ENCODE measurements at regions not wholly inside any gene's neighbourhood (a gene's known extent, or its start where the extent isn't known, plus 50 kb on each side); places are given as distances from the start of the nearest gene placed in this dataset.
A peak's percentile ranks its signal among the peaks of the same experiment; 100 is the strongest.

GRCh38 chr18:30192216-30192615, 850.3 kb downstream of the DSC3 start:
- no peak overlapping the region for H4K5ac ChIP-seq (ENCODE audit: insufficient read length, low read depth, low read length)
- ChIA-PET CTCF (ENCODE audit: partially characterized antibody) (interaction anchor here (0.8 to 1.4 kb wide), 7 partner anchors 11 to 314 kb away, joined by 3 to 4 read pairs (median 3); no protein-coding TSS in a partner anchor), POLR2A (ENCODE audit: partially characterized antibody) (no interaction called here)
- WGBS, 2 experiments (ENCODE audit: extremely low coverage in 1 of 2, insufficient coverage in 1 of 2, insufficient read length in 1 of 2, insufficient replicate concordance in 2 of 2, low coverage in 1 of 2, low lambda C conversion rate in 2 of 2, missing lambda C conversion rate in 1 of 2): 85% methylated on average over 3 of the region's 3 CpGs; no CpG with 5 or more reads in 1 of the 2 experiments
- no peaks in the 10 kb centered on the region for H3K79me1 ChIP-seq (ENCODE audit: low read depth, low read length)
- no peak for DNase-seq (ENCODE audit: low read depth in 1 of 2, low spot score in 2 of 2)
- H2BK15ac ChIP-seq (ENCODE audit: low read length): no peak overlapping the region
- 0 out of 4 replicates have a peak, but pooled peaks cover 0 to 3% of the 10 kb centered on the region in 2 experiments for H3K9me3 ChIP-seq (ENCODE audit: insufficient read depth in 2 of 2, low read depth in 1 of 2, low read length in 1 of 2)
- H3K27me3 ChIP-seq (replicated peaks in 1 of 4; ENCODE audit: control insufficient read depth in 3 of 4, extremely low read depth in 1 of 4, insufficient read depth in 3 of 4, low read length in 3 of 4): no peaks in the 10 kb centered on the region
- no peak overlapping the region for H2BK12ac ChIP-seq (ENCODE audit: low read depth, low read length)
- H2BK120ac ChIP-seq (replicated peaks; ENCODE audit: low read depth, low read length): no peak overlapping the region
- FAIRE-seq: no peak
- H2BK5ac ChIP-seq (ENCODE audit: low read depth, low read length): no peak overlapping the region
- H3K18ac ChIP-seq (ENCODE audit: extremely low read depth, low read length): no peak overlapping the region
- no peaks in the 10 kb centered on the region for H3K4me1 ChIP-seq (replicated peaks in 1 of 4; ENCODE audit: control insufficient read depth in 3 of 4, insufficient read depth in 4 of 4, low read length in 3 of 4)
- H3K4me2 ChIP-seq (ENCODE audit: insufficient read depth in 1 of 2, low read depth in 2 of 2, low read length in 2 of 2): no peak overlapping the region
- no peak overlapping the region for H2AFZ ChIP-seq (ENCODE audit: low read length)
- no peaks in the 10 kb centered on the region for H3K23me2 ChIP-seq (ENCODE audit: low read depth, low read length)
- peak; percentile 27 to 70 (median 59); a peak in 2 of 4 replicates for TF ChIP-seq CTCF (IDR thresholded peaks at IDR 0.05; ENCODE audit: control extremely low read depth in 1 of 3, insufficient read depth in 1 of 3, low read depth in 1 of 3, low read length in 3 of 3)
- no peak for TF ChIP-seq RXRA (IDR thresholded peaks at IDR 0.05; ENCODE audit: insufficient read depth, low read depth, low read length)
- no peak for TF ChIP-seq HDAC2 (IDR thresholded peaks at IDR 0.05; ENCODE audit: borderline replicate concordance in 1 of 2, low read depth in 2 of 2, low read length in 2 of 2)
- no peak for TF ChIP-seq SP1 (IDR thresholded peaks at IDR 0.05; ENCODE audit: low read depth, low read length)
- peak; percentile 36 to 47; a peak in 3 of 4 replicates for TF ChIP-seq RAD21 (IDR thresholded peaks at IDR 0.05 in 1 of 2, conservative IDR thresholded peaks at IDR 0.05 in 1 of 2; ENCODE audit: low read depth in 2 of 2, low read length in 2 of 2)
- no peak for TF ChIP-seq MAFK (IDR thresholded peaks at IDR 0.05; ENCODE audit: low read depth, low read length)
- TF ChIP-seq KDM1A (IDR thresholded peaks at IDR 0.05; ENCODE audit: borderline replicate concordance, low read length): no peak
- no peak for TF ChIP-seq POU5F1 (IDR thresholded peaks at IDR 0.05; ENCODE audit: low read depth, low read length)
- no peak for TF ChIP-seq ZNF274 (IDR thresholded peaks at IDR 0.05; ENCODE audit: borderline replicate concordance, extremely low read depth, low read length)
- no peak overlapping the region for H3K23ac ChIP-seq (ENCODE audit: insufficient read length)
- no peaks in the 10 kb centered on the region for H4K20me1 ChIP-seq (replicated peaks in 1 of 2; ENCODE audit: control insufficient read depth in 1 of 2, insufficient read depth in 2 of 2, low read length in 2 of 2)
- H4K8ac ChIP-seq (ENCODE audit: extremely low read depth, insufficient read depth, low read length): no peak overlapping the region
- H3K9ac ChIP-seq (replicated peaks in 1 of 4; ENCODE audit: extremely low read depth in 1 of 4, low read depth in 3 of 4, low read length in 3 of 4): no peak overlapping the region
- no peak overlapping the region for H3K56ac ChIP-seq (replicated peaks; ENCODE audit: insufficient read length, low read depth, low read length)
- no peak overlapping the region for H3K4ac ChIP-seq (replicated peaks; ENCODE audit: insufficient read length, low read depth, low read length)
- no peak overlapping the region for H2BK20ac ChIP-seq (ENCODE audit: low read length)
- no peak overlapping the region for H3K4me3 ChIP-seq (ENCODE audit: extremely low read depth in 1 of 4, insufficient read depth in 2 of 4, low read depth in 3 of 4, low read length in 4 of 4)
- H3K14ac ChIP-seq (ENCODE audit: insufficient read length): no peak overlapping the region
- H3K36me3 ChIP-seq (ENCODE audit: control insufficient read depth in 2 of 4, insufficient read depth in 4 of 4, low read length in 3 of 4): no peaks in the 10 kb centered on the region
- H3K27ac ChIP-seq (ENCODE audit: low read depth, low read length): no peak overlapping the region
- no peaks in the 10 kb centered on the region for H3K79me2 ChIP-seq (ENCODE audit: control insufficient read depth in 1 of 2, insufficient read depth in 2 of 2, low read length in 2 of 2)
- H2AK5ac ChIP-seq (ENCODE audit: low read depth, low read length): no peak overlapping the region
- H4K91ac ChIP-seq (replicated peaks; ENCODE audit: insufficient read length, low read length): no peak overlapping the region
